ENCODE measurements at regions not wholly inside any gene's neighbourhood (a gene's known extent, or its start where the extent isn't known, plus 50 kb on each side); places are given as distances from the start of the nearest gene placed in this dataset.

- DNase-seq (ENCODE audit: low spot score): no peak
Observed at GRCh38 chr16:64892835-64893785, 228.8 kb downstream of the CDH11 start.

DNA sequence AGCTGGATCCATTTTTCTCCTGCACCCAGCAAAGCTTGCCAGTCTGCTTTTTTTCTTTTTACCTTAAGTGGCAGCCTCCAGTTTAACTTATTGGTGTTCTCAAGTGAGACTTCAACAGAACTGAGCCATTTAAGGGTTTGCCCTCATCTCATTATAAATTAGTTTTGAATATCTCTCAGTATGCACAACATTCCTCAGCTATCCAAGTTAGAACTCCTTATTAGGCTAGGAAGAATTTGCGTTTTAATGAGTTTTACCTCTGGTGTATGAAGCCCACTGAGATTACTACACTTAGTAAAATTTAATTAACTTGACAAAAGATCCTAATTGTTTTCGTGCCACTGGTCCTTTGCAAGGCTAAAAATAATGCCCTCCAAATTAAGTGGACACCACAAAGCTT is 232.4 kb downstream of the CDH11 start:
- no peak for DNase-seq (ENCODE audit: low spot score)

DNA sequence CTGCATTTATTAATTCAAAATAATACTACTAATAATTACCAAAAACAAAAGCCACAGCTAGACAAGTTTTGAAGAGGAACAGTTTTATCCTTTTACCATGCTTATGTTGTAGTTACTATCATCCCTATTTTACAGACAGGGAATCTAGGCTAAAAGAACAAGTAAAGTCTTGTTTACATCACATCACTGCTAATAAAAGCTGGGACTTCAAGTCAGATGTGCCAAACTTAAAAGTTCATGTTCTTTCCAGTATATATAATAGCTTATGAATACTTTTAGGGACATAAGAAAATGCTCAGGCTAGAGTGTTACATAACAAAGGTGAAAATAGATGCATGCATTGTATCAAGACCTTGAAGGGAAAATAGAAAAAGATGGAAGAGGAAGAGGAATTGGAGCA is 234.2 kb downstream of the CDH11 start:
- DNase-seq (ENCODE audit: low spot score): no peak

DNA sequence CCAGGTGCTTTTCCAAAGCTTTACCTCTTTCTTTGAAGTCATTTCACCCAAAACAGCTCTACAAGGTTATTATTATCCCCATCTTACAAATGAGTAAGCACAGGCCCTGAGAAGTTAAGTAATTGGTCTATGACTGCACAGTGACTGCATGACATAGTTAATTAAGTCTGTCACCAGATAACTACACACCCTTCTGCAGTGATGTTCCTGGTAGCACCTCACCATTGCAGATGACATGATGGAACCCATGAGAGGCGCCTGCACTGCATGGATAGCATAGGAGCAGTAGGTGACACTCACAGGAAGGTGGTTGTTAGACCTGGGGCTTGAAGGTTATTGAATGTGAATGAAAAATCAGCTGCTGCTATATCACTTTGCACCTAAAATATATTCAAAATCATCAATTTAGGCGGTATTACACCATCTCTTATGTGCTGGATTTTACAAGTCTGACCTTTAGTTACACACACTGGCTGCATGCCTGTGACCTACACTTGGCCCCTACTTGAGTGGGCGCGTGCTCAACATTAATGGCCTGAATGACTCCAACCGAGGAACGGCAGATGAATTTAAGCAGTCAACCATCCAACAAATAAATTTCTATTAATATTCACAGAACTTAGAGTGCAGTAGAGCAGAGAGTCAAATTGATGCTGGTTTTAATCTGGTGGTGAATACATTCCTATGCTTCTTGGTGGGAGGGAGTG is 239.6 kb downstream of the CDH11 start:
- no peak for DNase-seq (ENCODE audit: low spot score)

GRCh38 chr16:64880994-64881393 is 240.9 kb downstream of the CDH11 start:
- no peak for DNase-seq (ENCODE audit: low spot score)

- no peak for DNase-seq (ENCODE audit: low spot score)
Observed at GRCh38 chr16:64880006-64880405, 241.9 kb downstream of the CDH11 start.

DNA sequence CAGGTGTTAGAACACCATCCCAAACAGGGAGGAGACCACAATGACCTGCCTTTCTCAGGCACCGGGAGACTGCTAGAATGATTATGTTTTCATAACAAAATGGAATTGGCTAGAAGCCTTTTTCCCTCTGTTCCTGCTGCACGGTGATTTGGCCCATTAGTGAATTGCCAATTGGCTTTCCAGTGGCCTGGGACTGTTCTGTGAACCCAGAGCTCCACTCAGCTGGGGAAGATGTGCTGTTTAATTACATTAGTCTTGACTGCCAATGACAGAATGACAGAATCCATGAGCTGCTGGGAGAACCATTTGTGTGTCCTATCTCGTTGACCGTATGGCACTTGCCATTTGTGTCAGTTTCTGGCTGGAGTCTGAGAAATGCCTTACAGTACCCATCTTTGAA is 242.9 kb downstream of the CDH11 start:
- no peak for DNase-seq (ENCODE audit: low spot score)

GRCh38 chr16:64872101-64872500 is 249.8 kb downstream of the CDH11 start:
- no peak for DNase-seq (ENCODE audit: low spot score)

GRCh38 chr16:64870859-64871258 is 251.0 kb downstream of the CDH11 start:
- no peak for DNase-seq (ENCODE audit: low spot score)

GRCh38 chr16:64869781-64870180 is 252.1 kb downstream of the CDH11 start:
- DNase-seq (ENCODE audit: low spot score): no peak

GRCh38 chr16:64866021-64866420 is 255.8 kb downstream of the CDH11 start:
- no peak for DNase-seq (ENCODE audit: low spot score)

GRCh38 chr16:64865069-64865696 is 256.7 kb downstream of the CDH11 start:
- no peak for DNase-seq (ENCODE audit: low spot score)

GRCh38 chr16:64864232-64864809 is 257.5 kb downstream of the CDH11 start:
- DNase-seq (ENCODE audit: low spot score): no peak

- DNase-seq (ENCODE audit: low spot score): no peak
Observed at GRCh38 chr16:64858076-64858475, 263.8 kb downstream of the CDH11 start.

DNA sequence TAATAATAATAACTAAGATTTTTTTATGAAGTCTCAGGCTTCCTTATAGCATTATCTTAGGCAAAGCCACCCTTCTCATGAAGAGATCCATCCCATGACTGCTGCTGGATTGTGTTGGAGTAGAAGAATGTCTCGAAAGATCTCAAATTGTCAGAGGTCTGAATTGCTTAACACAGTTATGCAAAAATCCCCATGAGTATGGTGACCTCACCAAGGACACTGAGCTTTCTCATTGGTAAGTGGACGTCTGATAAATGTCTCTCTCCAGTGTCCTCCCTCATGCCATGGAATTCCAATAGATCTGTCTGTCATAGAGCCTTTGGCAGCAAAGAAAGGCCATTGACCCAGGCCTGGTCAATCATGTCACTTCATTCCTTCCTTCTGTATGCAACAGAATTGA is 264.5 kb downstream of the CDH11 start:
- no peak for DNase-seq (ENCODE audit: low spot score)

- DNase-seq (ENCODE audit: low spot score): no peak
Observed at GRCh38 chr16:64853551-64853950, 268.3 kb downstream of the CDH11 start.

GRCh38 chr16:64846966-64847365 is 274.9 kb downstream of the CDH11 start:
- no peak for DNase-seq (ENCODE audit: low spot score)

GRCh38 chr16:64845071-64845470 is 276.8 kb downstream of the CDH11 start:
- no peak for DNase-seq (ENCODE audit: low spot score)

GRCh38 chr16:64841482-64841881 is 280.4 kb downstream of the CDH11 start:
- DNase-seq (ENCODE audit: low spot score): no peak

DNA sequence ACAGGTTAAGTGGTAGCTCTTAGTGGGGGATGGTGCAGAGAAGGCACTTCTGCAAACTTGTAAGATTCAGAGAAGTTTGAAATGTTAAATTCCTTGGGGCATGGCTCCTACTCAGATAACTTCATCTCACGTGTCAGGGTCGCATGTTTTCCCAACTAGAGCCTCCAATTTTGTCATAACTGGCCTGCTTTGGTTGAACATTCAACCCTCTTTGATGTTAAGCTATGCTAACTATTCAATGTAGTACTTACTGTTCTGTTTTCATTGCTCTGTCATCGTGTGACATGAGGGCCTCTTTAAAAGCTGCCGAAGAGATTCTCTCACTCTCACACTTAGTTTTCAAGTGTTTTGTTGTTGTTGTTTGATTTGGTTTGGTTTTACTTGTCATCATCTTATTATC is 280.8 kb downstream of the CDH11 start:
- no peak for DNase-seq (ENCODE audit: low spot score)

DNA sequence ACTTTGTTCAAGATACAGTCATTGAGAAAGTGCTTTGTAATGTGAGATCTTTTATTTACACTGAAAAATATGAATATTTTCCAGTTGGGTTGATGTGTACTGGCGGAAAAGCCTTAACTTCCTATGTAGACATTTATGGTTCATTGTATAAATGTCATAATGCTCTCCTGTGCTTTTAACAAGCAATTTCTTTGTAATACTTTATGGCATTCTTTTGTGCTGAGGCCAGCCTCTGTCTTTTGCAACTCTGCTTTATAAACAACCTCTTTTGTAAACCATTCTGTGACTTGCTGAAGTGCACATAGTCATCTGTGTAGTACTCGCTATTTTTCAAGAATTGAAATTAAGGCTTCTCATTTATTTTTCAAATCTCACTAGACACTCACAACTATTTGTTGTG is 291.2 kb downstream of the CDH11 start:
- no peak for DNase-seq (ENCODE audit: low spot score)

- no peak for DNase-seq (ENCODE audit: low spot score)
Observed at GRCh38 chr16:64829678-64830077, 292.2 kb downstream of the CDH11 start.

DNA sequence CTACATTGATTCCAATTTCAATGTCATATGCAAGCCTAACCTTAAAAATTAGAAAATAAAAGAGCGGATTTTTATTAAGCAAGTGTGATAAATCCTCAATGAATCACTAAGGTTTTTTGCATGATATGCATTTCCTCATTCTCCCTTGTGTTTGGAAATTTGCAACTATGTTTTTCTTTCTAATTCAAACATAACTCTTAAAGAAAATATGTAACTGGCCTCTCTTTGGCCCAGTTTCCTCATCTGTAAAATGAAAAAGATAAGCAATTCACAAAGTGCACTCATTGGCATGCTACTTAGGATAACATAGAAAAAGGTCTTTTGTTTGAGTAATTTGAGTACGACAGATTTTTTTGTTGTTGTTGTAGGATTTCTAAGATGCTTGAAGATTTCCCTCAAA is 295.5 kb downstream of the CDH11 start:
- DNase-seq (ENCODE audit: low spot score): no peak
